ENCODE measurements at regions not wholly inside any gene's neighbourhood (a gene's known extent, or its start where the extent isn't known, plus 50 kb on each side); places are given as distances from the start of the nearest gene placed in this dataset.

DNA sequence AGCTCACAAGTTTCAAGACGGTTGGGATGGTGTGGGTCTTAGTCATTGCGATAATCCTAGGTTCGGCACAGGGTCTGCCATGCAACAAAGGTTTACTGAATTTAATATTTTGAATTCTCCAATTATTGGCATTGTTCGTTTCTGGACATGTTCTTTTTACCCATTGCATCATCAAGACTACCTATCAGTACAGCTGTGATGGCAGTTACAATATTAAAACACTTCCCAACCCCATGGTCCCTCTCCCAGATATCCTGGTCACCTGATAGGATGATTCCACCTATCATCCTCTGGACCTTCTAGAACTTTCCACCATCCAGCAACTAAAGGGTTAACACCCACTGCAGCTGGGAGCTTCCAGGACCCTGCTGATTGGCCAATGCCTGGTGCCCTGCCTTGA is 377.8 kb upstream of the PRKCQ start:
- Histone ChIP-seq H4K20me1 (ENCODE audit: low read depth) (no peaks in the 10 kb centered on the region), H3K27me3 (no peaks in the 10 kb centered on the region), H3K4me3 (no peak overlapping the region), H2AFZ (replicated peaks) (peak overlapping the region; percentile 57), H3F3A (ENCODE audit: low read depth) (no peaks in the 10 kb centered on the region), H3K4me1 (peaks cover 7% of the 10 kb centered on the region), H3K9ac (no peak overlapping the region), H3K27ac (no peak overlapping the region), H3K4me2 (no peak overlapping the region), H3K36me3 (no peaks in the 10 kb centered on the region), H3K9me3 (ENCODE audit: low read depth) (no peaks in the 10 kb centered on the region), H3K79me2 (ENCODE audit: low read depth) (no peaks in the 10 kb centered on the region)
- no peaks in the 10 kb centered on the region for H3K36me3 Mint-ChIP-seq
- no peak for TF ChIP-seq EZH2phosphoT487 (IDR thresholded peaks at IDR 0.05)
- TF ChIP-seq, protein P1, sequence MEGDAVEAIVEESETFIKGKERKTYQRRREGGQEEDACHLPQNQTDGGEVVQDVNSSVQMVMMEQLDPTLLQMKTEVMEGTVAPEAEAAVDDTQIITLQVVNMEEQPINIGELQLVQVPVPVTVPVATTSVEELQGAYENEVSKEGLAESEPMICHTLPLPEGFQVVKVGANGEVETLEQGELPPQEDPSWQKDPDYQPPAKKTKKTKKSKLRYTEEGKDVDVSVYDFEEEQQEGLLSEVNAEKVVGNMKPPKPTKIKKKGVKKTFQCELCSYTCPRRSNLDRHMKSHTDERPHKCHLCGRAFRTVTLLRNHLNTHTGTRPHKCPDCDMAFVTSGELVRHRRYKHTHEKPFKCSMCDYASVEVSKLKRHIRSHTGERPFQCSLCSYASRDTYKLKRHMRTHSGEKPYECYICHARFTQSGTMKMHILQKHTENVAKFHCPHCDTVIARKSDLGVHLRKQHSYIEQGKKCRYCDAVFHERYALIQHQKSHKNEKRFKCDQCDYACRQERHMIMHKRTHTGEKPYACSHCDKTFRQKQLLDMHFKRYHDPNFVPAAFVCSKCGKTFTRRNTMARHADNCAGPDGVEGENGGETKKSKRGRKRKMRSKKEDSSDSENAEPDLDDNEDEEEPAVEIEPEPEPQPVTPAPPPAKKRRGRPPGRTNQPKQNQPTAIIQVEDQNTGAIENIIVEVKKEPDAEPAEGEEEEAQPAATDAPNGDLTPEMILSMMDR (IDR thresholded peaks at IDR 0.05), result no peak
- no peak for TF ChIP-seq EZH2 (IDR thresholded peaks at IDR 0.05)
- H3K27ac Mint-ChIP-seq, result no peak overlapping the region
- H3K4me3 Mint-ChIP-seq, result no peak overlapping the region
- no peaks in the 10 kb centered on the region for H3K9me3 Mint-ChIP-seq
- peaks cover 27% of the 10 kb centered on the region for H3K4me1 Mint-ChIP-seq
- peaks cover 7% of the 10 kb centered on the region for H3K27me3 Mint-ChIP-seq (ENCODE audit: insufficient read depth, low read depth)
- no peak for DNase-seq (ENCODE audit: low spot score)

DNA sequence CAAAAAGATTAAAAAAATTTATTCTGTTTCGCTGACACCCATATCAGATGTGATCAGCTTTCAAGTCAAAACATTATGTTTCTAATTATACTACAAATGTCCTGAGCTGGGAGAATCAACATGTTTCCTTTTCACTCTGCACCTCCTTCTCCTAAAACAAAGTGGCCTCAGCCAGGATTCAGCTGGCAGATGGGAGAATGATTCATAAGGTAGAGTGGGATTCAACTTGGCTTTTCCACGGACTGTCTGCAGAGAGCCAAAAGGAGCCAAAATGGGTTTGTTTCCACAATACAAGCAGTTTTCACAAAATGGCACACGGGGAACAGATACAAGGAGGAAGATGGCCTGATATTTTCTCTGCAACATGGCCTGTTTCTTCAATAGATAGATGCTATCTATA is 376.5 kb upstream of the PRKCQ start:
- H3K27me3 ChIP-seq, result no peaks in the 10 kb centered on the region
- no peak overlapping the region for H2AFZ ChIP-seq (replicated peaks)
- no peak overlapping the region for H3K4me2 ChIP-seq
- H3K27ac ChIP-seq, result no peak overlapping the region
- no peaks in the 10 kb centered on the region for H3K36me3 Mint-ChIP-seq
- no peak overlapping the region for H3K27ac Mint-ChIP-seq
- H3K9ac ChIP-seq, result no peak overlapping the region
- H3K9me3 Mint-ChIP-seq, result no peaks in the 10 kb centered on the region
- H3K4me3 ChIP-seq, result no peak overlapping the region
- no peaks in the 10 kb centered on the region for H4K20me1 ChIP-seq (ENCODE audit: low read depth)
- no peaks in the 10 kb centered on the region for H3K36me3 ChIP-seq
- DNase-seq (ENCODE audit: low spot score), result no peak
- H3K27me3 Mint-ChIP-seq (ENCODE audit: insufficient read depth, low read depth), result peaks cover 7% of the 10 kb centered on the region
- H3K4me3 Mint-ChIP-seq, result no peak overlapping the region
- TF ChIP-seq, protein P1 (IDR thresholded peaks at IDR 0.05), result no peak
- TF ChIP-seq EZH2 (IDR thresholded peaks at IDR 0.05), result no peak
- TF ChIP-seq EZH2phosphoT487 (IDR thresholded peaks at IDR 0.05), result no peak
- H3K79me2 ChIP-seq (ENCODE audit: low read depth), result no peaks in the 10 kb centered on the region
- peaks cover 6% of the 10 kb centered on the region for H3K4me1 ChIP-seq
- no peaks in the 10 kb centered on the region for H3F3A ChIP-seq (ENCODE audit: low read depth)
- H3K9me3 ChIP-seq (ENCODE audit: low read depth), result no peaks in the 10 kb centered on the region
- H3K4me1 Mint-ChIP-seq, result peaks cover 31% of the 10 kb centered on the region

DNA sequence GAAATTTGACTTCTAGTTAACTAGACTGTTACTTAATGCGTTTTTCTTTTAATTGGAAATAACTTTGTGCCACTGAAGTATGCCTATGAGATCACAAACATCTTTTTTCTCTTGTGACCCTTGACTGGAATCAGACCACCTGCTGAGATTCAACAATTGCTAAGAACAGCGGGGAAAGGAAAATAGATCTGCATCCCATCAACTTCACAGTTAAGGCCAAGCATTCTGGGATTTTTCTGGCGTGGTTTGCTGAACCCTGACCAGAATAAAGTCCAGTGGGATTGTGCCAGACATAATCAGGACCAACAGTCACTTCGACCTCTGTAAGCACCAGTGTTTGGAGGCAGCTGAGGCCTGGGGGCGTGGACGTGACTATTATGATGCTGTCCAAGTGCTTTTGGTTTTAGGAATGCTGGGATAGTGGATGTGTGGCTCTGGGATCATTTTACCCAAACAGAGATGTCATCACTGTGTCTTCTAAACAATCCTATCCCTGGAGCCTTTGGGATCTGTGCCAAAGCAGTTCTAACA is 373.3 kb upstream of the PRKCQ start:
- no peaks in the 10 kb centered on the region for H3K27me3 ChIP-seq
- no peaks in the 10 kb centered on the region for H3K4me1 ChIP-seq
- no peak for DNase-seq (ENCODE audit: low spot score)
- H3K36me3 Mint-ChIP-seq, result no peaks in the 10 kb centered on the region
- H3K36me3 ChIP-seq, result no peaks in the 10 kb centered on the region
- peaks cover 28% of the 10 kb centered on the region for H3K4me1 Mint-ChIP-seq
- H3K27ac Mint-ChIP-seq, result peak overlapping the region; percentile 57
- H3K9me3 Mint-ChIP-seq, result peaks cover 2% of the 10 kb centered on the region
- no peak overlapping the region for H3K27ac ChIP-seq
- no peak overlapping the region for H2AFZ ChIP-seq (replicated peaks)
- TF ChIP-seq, protein P1 (IDR thresholded peaks at IDR 0.05), result no peak
- no peak for TF ChIP-seq EZH2 (IDR thresholded peaks at IDR 0.05)
- TF ChIP-seq EZH2phosphoT487 (IDR thresholded peaks at IDR 0.05), result no peak
- H3K9ac ChIP-seq, result no peak overlapping the region
- H3K4me3 Mint-ChIP-seq, result no peak overlapping the region
- H3K27me3 Mint-ChIP-seq (ENCODE audit: insufficient read depth, low read depth), result peaks cover 4% of the 10 kb centered on the region
- H3K4me3 ChIP-seq, result no peak overlapping the region
- no peaks in the 10 kb centered on the region for H3F3A ChIP-seq (ENCODE audit: low read depth)
- no peaks in the 10 kb centered on the region for H3K79me2 ChIP-seq (ENCODE audit: low read depth)
- H3K9me3 ChIP-seq (ENCODE audit: low read depth), result no peaks in the 10 kb centered on the region
- H3K4me2 ChIP-seq, result no peak overlapping the region
- no peaks in the 10 kb centered on the region for H4K20me1 ChIP-seq (ENCODE audit: low read depth)

Data from neural progenitor cell (in vitro differentiated cells).